Panc1 (cell line): ENCODE measurements at regions not wholly inside any gene's neighbourhood (a gene's known extent, or its start where the extent isn't known, plus 50 kb on each side); places are given as distances from the start of the nearest gene placed in this dataset.

ENCODE experiments used
- ATAC-seq: fragments of 200-7000 bp; cut with Tn5 transposase; 2 replicates; pipeline ENCODE4 v1.9.1; 2020; ENCODE audit warnings: mild to moderate bottlenecking, moderate library complexity
- BruUV-seq: library from RNA; stranded (reverse); fragments of 400-500 nt; replicated peaks from 2 replicates; lab custom pipeline; 2021; lab: Mats Ljungman, UMichigan
- CTCF ChIA-PET: fragments of 300-600 bp; sonication (Branson Sonifier 250); formaldehyde crosslinking; loops from one replicate; lab custom pipeline; 2022; ENCODE audit warnings: antibody characterized with exemption; lab: Charles Lee
- POLR2A ChIA-PET: fragments of 300-600 bp; sonication (Branson Sonifier 250); formaldehyde crosslinking; loops from one replicate; lab custom pipeline; 2022; ENCODE audit warnings: antibody characterized with exemption; lab: Charles Lee
- DNase-seq: peaks from one replicate; pipeline ENCODE4 v3.0.0-alpha.2; 2010; ENCODE audit warnings: low read depth, low spot score
- H3K27ac ChIP-seq: 2 replicates; pipeline ENCODE4 v1.5.1; 2011; ENCODE audit warnings: mild to moderate bottlenecking, low read length, inconsistent platforms
- H3K27me3 ChIP-seq: fragments of 200-500 bp; sonication (Bioruptor generic); 2 replicates; pipeline ENCODE4 v1.6.0; 2014; ENCODE audit warnings: low read length, inconsistent platforms; ENCODE audit not compliant: control insufficient read depth, insufficient read depth
- H3K36me3 ChIP-seq: fragments of 200-500 bp; sonication (Bioruptor generic); 2 replicates; pipeline ENCODE4 v1.5.1; 2014; ENCODE audit warnings: inconsistent platforms, mild to moderate bottlenecking, low read length, moderate library complexity; ENCODE audit not compliant: control insufficient read depth, insufficient read depth
- H3K4me1 ChIP-seq: 2 replicates; pipeline ENCODE4 v1.5.1; 2011; ENCODE audit warnings: inconsistent platforms, mild to moderate bottlenecking, low read length, moderate library complexity; ENCODE audit not compliant: control insufficient read depth, insufficient read depth
- H3K4me3 ChIP-seq, 2 experiments: 2 replicates each; pipeline ENCODE4 v1.5.1; 2011 to 2012; ENCODE audit warnings: low read depth in 2 of 2, low read length in 2 of 2, mild to moderate bottlenecking in 2 of 2, inconsistent platforms in 1 of 2, moderate library complexity in 1 of 2
- H3K9me3 ChIP-seq: fragments of 200-500 bp; sonication (Bioruptor generic); 2 replicates; pipeline ENCODE4 v1.5.1; 2014; ENCODE audit warnings: low read depth, mild to moderate bottlenecking, inconsistent platforms, low read length, moderate library complexity; ENCODE audit not compliant: control insufficient read depth, insufficient read depth
- CTCF ChIP-seq: fragments of 450-650 bp; IDR thresholded peaks from 2 replicates; pipeline ENCODE4 v1.5.1; 2017; ENCODE audit warnings: mild to moderate bottlenecking
- POLR2AphosphoS5 ChIP-seq: IDR thresholded peaks from 2 replicates; pipeline ENCODE4 v1.6.1; 2012; ENCODE audit warnings: mild to moderate bottlenecking, low read depth, low read length, moderate library complexity
- REST ChIP-seq, 2 experiments: IDR thresholded peaks; 2 replicates each; pipeline ENCODE4 v1.6.1; 2011 to 2012; ENCODE audit warnings: low read depth in 2 of 2, control low read depth in 1 of 2, low read length in 1 of 2, mild to moderate bottlenecking in 1 of 2, moderate library complexity in 1 of 2; ENCODE audit not compliant: insufficient read depth in 1 of 2
- SIN3A ChIP-seq: IDR thresholded peaks from 2 replicates; pipeline ENCODE4 v1.6.1; 2012; ENCODE audit warnings: low read depth, mild to moderate bottlenecking, low read length, moderate library complexity, borderline replicate concordance; ENCODE audit not compliant: insufficient read depth
- TCF7L2 ChIP-seq: IDR thresholded peaks from 2 replicates; pipeline ENCODE4 v1.6.1; 2011; ENCODE audit warnings: mild to moderate bottlenecking, low read depth, low read length, inconsistent platforms
- in situ Hi-C: cut with HindIII; loops from 2 replicates; pipeline ENCODE4 v1.10.0; 2016; ENCODE audit warnings: low sequenced_read_pairs, low pct_unique_long_range_greater_than_20kb
- intact Hi-C: fragments of 100-400 bp; cut with micrococcal nuclease; formaldehyde crosslinking; loops from one replicate; pipeline ENCODE4 v1.10.0; 2022; ENCODE audit not compliant: unreplicated experiment

GRCh38 chr4:14078326-14078725 lies 450.8 kb upstream of the BOD1L1 start:
- no TSS peak for BruUV-seq
- Histone ChIP-seq H3K4me1 (no peaks in the 10 kb centered on the region), H3K27me3 (no peaks in the 10 kb centered on the region), H3K9me3 (no peaks in the 10 kb centered on the region), H3K4me3 (no peak overlapping the region), H3K36me3 (no peaks in the 10 kb centered on the region), H3K27ac (no peak overlapping the region)
- ChIA-PET POLR2A (no interaction called here), CTCF (no interaction called here)
- DNase-seq (no peak), ATAC-seq (no peak)
- in situ Hi-C loops (no loop called here), intact Hi-C loops (no loop called here)
- no peak for TF ChIP-seq SIN3A
- no peak for TF ChIP-seq CTCF
- no peak for TF ChIP-seq REST (IDR thresholded peaks at IDR 0.05; ENCODE audit: insufficient read depth in 1 of 2, low read depth in 2 of 2, low read length in 1 of 2)
- TF ChIP-seq POLR2AphosphoS5 = no peak
- no peak for TF ChIP-seq TCF7L2

GRCh38 chr4:14079601-14080000 lies 452.1 kb upstream of the BOD1L1 start:
- ChIA-PET CTCF (no interaction called here), POLR2A (no interaction called here)
- Histone ChIP-seq H3K27ac (no peak overlapping the region), H3K4me1 (no peaks in the 10 kb centered on the region), H3K9me3 (no peaks in the 10 kb centered on the region), H3K36me3 (no peaks in the 10 kb centered on the region), H3K4me3 (no peak overlapping the region), H3K27me3 (no peaks in the 10 kb centered on the region)
- ATAC-seq (no peak), DNase-seq (no peak)
- no TSS peak for BruUV-seq
- intact Hi-C loops (no loop called here), in situ Hi-C loops (no loop called here)
- TF ChIP-seq CTCF (no peak), REST (IDR thresholded peaks at IDR 0.05; ENCODE audit: insufficient read depth in 1 of 2, low read depth in 2 of 2, low read length in 1 of 2) (no peak), SIN3A (no peak), TCF7L2 (no peak), POLR2AphosphoS5 (no peak)
